SKM-1 (cell line): ENCODE measurements at regions not wholly inside any gene's neighbourhood (a gene's known extent, or its start where the extent isn't known, plus 50 kb on each side); places are given as distances from the start of the nearest gene placed in this dataset.
A peak's percentile ranks its signal among the peaks of the same experiment; 100 is the strongest.
"Not testable (repeated sequence)": the region's sequence is repeated elsewhere in the genome, so short reads cannot be mapped to it uniquely, and the experiment has no call there.

Source experiments
- DNase-seq: peaks from one replicate; lab custom pipeline; 2025; ENCODE audit not compliant: unreplicated experiment; lab: John Stamatoyannopoulos, UW

DNA sequence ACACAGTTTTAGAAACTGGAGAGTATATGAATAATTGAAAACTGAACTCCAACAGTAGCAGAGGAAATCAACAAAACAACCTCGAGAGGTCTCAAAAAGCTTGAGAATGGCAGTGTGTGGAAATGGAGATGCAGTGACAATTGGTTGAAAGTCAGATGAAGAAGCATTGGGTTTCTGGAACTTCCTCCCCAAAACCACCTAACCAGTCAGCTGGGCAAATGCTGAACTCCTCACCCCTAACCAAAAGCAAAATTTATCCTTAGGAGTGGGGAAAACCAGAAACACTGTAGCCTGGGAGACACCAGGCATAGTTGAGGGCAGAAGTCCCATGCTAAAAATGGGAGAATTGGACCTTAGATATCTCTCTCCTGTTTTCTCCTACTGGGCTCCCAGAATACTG lies 109.9 kb downstream of the TANC2 start:
- peak; percentile 67 for DNase-seq

GRCh38 chr17:63078707-63079106 lies 112.7 kb downstream of the TANC2 start:
- DNase-seq: no peak

- DNase-seq: no peak
Measured at GRCh38 chr17:63082273-63082861, 116.3 kb downstream of the TANC2 start.

DNA sequence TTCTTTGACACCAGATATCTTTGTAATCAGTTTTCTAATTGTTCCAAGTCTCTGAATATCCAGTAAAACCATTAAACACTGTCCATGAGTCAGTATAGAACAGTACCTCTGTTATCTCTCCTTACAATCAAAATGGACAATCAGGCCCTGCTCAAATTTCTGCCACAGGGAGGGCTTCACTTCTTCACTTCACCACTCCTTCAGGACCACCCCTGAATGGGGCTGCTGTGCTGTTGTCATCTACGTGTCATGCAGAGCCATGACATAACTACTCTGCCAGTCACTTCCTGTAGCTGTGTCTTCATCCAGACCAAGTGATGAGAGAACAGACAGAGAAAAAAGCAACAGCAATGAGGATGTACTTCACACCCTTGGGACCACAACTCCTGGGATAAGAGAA lies 116.9 kb downstream of the TANC2 start:
- no peak for DNase-seq

GRCh38 chr17:63086483-63087185 lies 120.6 kb downstream of the TANC2 start:
- DNase-seq: no peak

- not testable (repeated sequence) for DNase-seq
Measured at GRCh38 chr17:63090358-63091114, 124.5 kb downstream of the TANC2 start.

DNA sequence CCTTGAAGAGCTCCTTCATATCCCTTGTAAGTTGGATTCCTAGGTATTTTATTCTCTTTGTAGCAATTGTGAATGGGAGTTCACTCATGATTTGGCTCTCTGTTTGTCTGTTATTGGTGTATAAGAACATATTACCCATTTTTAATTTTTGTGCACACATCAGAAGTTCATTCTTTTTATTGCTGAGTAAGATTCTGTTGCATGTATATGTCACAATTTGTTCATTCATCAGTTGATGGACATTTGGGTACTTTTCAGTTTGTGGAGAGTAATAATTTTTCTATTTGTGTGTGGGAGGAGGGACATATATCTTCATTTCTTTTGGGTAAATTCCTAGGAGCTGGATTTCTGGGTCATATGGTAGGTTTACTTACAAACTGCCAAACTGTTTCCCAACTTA lies 125.9 kb downstream of the TANC2 start:
- DNase-seq: not testable (repeated sequence)

DNA sequence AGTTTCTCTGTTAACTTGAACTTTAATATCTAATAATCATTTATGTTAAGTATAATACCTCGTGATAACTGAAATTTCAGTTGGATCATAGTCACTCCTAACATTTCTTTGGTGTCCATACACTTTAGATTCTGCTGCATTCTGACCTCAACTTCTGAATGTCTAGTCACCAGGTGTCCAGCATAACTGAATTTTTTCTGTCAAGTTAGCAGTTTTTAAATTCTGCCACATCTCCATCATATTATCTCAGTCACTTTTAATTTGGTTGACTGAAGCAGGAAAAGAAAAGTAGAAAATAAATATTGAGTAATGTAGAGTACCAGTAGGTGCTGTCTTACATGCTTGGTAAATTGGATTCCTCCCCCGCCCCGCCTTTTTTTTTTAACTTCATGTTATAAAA lies 128.6 kb downstream of the TANC2 start:
- no peak for DNase-seq

GRCh38 chr17:63095459-63095858 lies 129.4 kb downstream of the TANC2 start:
- DNase-seq: no peak

- DNase-seq: no peak
Measured at GRCh38 chr17:63095879-63096278, 129.8 kb downstream of the TANC2 start.

DNA sequence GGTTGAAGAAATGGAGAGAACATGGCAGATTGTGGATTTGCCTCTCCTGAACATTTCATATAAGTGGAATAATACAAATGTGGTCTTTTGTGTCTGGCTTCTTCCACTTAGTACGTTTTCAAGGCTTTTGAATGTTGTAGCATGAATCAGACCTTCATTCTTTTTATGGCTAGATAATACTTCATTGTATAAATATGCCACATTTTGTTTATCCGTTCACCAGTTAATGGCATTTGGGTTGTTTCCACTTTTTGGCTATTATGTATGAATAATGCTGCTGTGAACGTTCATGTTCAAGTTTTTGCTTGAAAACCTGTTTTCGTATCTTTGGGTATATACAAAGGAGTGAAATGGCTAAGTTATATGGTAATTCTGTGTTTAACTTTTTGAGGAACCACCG lies 130.4 kb downstream of the TANC2 start:
- no peak for DNase-seq

GRCh38 chr17:63099425-63099824 lies 133.4 kb downstream of the TANC2 start:
- no peak for DNase-seq

DNA sequence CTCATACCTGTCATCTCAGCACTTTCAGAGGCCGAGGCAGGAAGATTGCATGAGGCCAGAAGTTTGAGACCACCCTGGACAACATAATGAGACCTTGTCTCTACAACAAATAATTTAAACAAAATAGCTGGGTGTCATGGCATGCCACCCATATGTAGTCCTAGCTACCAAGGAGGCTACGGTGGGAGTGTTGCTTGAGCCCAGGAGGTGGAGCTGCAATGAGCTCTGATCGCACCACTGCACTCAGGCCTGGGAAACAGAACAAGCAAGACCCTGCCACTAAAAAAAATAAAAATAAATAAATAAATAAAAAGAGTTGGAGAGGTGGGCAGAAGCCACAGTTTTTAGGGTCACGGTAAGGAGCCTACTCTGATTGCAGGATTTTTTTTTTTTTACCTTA lies 136.0 kb downstream of the TANC2 start:
- no peak for DNase-seq

DNA sequence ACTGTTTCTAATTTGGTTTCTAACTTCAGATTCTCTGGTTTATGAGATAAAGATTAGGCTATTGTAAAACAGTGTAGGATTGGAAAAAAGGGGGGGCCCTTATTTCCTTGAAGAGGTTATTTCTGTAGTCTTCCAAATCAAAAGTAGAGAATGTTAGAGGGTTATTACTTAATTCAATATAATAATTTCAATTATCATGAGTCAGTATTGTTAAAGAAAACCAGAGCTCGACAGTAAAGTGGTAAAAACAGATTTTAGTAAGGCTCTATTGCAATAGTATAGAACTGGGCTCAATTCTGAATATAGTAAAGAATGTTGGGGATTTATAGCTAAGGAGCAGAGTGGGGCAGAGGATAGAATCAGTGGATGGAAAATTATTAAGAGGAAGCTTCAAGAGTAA lies 140.0 kb downstream of the TANC2 start:
- no peak for DNase-seq

DNA sequence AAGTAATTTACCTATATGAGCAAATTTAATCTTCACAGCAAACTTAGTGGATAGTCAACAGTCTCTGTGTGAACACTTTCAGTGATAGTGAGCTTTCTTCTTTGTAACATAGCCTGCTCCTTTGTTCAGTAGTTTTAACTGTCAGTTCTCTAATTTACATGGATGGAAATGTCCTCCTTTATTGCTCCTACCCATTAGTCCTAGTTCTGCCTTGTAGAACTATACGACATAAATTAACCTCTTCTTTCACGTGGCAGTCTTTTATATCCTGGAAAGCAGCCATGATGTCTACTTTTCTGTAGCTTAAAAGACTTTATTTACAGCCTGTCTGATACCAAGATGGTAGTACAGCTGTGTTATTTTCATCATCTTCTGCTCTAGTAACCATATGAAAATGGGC lies 143.6 kb downstream of the TANC2 start:
- no peak for DNase-seq

GRCh38 chr17:63113167-63113566 lies 147.1 kb downstream of the TANC2 start:
- DNase-seq: no peak

- DNase-seq: no peak
Measured at GRCh38 chr17:63116228-63116627, 150.2 kb downstream of the TANC2 start.

GRCh38 chr17:63116967-63117830 lies 151.2 kb downstream of the TANC2 start:
- DNase-seq: no peak

DNA sequence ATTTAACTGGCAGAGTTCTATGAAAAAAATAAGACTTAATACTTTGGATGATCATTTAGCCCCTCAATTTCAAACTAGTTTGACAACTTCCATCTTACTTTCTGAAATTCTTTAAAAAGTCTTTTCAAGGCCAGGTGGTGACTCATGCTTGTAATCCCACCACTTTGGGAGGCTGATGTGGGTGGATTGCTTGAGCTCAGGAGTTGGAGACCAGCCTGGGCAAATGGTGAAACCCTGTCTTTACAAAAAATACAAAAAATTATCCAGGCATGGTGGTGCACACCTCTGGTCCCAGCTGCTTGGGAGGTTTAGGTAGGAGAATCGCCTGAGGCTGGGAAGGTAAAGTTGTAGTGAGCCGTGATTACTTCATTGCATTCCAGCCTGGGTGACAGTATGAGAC lies 154.4 kb downstream of the TANC2 start:
- DNase-seq: no peak

GRCh38 chr17:63124536-63124935 lies 158.5 kb downstream of the TANC2 start:
- DNase-seq: no peak

DNA sequence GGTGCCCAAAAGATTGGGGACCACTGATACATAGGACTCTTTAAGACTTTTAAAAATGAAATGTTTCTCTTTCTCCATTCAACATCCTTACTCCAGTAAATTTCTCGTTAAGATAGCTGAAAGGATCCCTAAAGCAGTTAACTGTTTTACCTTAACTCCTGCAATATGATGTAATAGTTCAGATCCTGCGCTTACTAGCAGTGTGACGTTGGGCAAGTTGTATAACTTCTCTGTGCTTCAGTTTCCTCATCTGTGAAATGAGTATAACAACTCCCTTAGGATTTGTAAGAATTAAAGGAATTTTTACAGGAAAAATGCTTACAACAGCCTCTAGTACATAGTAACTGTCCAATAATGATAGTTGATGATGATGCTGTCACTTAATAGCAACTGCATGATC lies 158.9 kb downstream of the TANC2 start:
- no peak for DNase-seq
